ENCODE measurements at regions not wholly inside any gene's neighbourhood (a gene's known extent, or its start where the extent isn't known, plus 50 kb on each side); places are given as distances from the start of the nearest gene placed in this dataset.

- H4K20me1 ChIP-seq (replicated peaks; ENCODE audit: control insufficient read depth, insufficient read depth, low read length) = no peaks in the 10 kb centered on the region
- no peak overlapping the region for H3K9ac ChIP-seq (ENCODE audit: insufficient read depth in 1 of 2, low read depth in 2 of 2, low read length in 2 of 2)
- no peaks in the 10 kb centered on the region for H3K4me1 ChIP-seq (replicated peaks in 1 of 2; ENCODE audit: control insufficient read depth in 2 of 2, insufficient read depth in 2 of 2, low read length in 2 of 2)
- H3K36me3 ChIP-seq (ENCODE audit: control insufficient read depth, insufficient read depth, low read length) = no peaks in the 10 kb centered on the region
- no peak overlapping the region for H3K4me2 ChIP-seq (ENCODE audit: insufficient read depth, low read length)
- no TSS peak for BruUV-seq (replicated peaks)
- H3K9me1 ChIP-seq (ENCODE audit: control insufficient read depth, insufficient read depth, low read length) = no peaks in the 10 kb centered on the region
- H3K4me3 ChIP-seq = no peak overlapping the region
- intact Hi-C loops (cut with micrococcal nuclease) = no loop called here
- DNase-seq (ENCODE audit: extremely low read depth in 1 of 4, low spot score in 3 of 4) = no peak
- ATAC-seq = no peak
- WGBS (ENCODE audit: insufficient coverage, low coverage, missing lambda C conversion rate) = 8% methylated on average over 3 of the region's 3 CpGs
- CTCF ChIA-PET (ENCODE audit: low intra/inter-chr PET ratio) = no interaction called here
- H3K27ac ChIP-seq (ENCODE audit: extremely low read depth, low read depth, low read length) = no peak overlapping the region
- no peak overlapping the region for H2AFZ ChIP-seq (ENCODE audit: low read depth, low read length)
- no peak for FAIRE-seq
- POLR2A ChIA-PET = interaction anchor here (1.1 kb wide), 1 partner anchor 9 kb away, joined by 3 read pairs; no protein-coding TSS in a partner anchor
- no peaks in the 10 kb centered on the region for H3K9me3 ChIP-seq (replicated peaks; ENCODE audit: control insufficient read depth, insufficient read depth, low read depth, low read length)
- no peaks in the 10 kb centered on the region for H3K27me3 ChIP-seq (ENCODE audit: control insufficient read depth in 2 of 2, insufficient read depth in 2 of 2, low read length in 2 of 2)
- H3K79me2 ChIP-seq (ENCODE audit: control insufficient read depth, insufficient read depth, low read length) = no peaks in the 10 kb centered on the region
- in situ Hi-C loops (cut with MboI) = no loop called here
- TF ChIP-seq RBM39 (optimal IDR thresholded peaks at IDR 0.05; ENCODE audit: low read depth, low read length) = no peak
- TF ChIP-seq ZNF639 (CRISPR knock-in tag; conservative IDR thresholded peaks at IDR 0.05 in 1 of 2, IDR thresholded peaks at IDR 0.05 in 1 of 2) = no peak
- no peak for TF ChIP-seq MBD1 (CRISPR knock-in tag; IDR thresholded peaks at IDR 0.05)
- no peak for TF ChIP-seq BACH1 (tag; IDR thresholded peaks at IDR 0.05)
- TF ChIP-seq CBFA2T3 (IDR thresholded peaks at IDR 0.05) = no peak
- TF ChIP-seq SP1 (CRISPR knock-in tag; IDR thresholded peaks at IDR 0.05) = no peak
- TF ChIP-seq ZNF707 (CRISPR knock-in tag; conservative IDR thresholded peaks at IDR 0.05) = no peak
- TF ChIP-seq PTBP1 (IDR thresholded peaks at IDR 0.05; ENCODE audit: low read depth, low read length) = no peak
- TF ChIP-seq ZBTB9 (CRISPR knock-in tag; IDR thresholded peaks at IDR 0.05) = no peak
- no peak for TF ChIP-seq ZKSCAN8 (CRISPR knock-in tag; IDR thresholded peaks at IDR 0.05)
- no peak for TF ChIP-seq KLF10 (CRISPR knock-in tag; IDR thresholded peaks at IDR 0.05)
- no peak for TF ChIP-seq RBFOX2 (IDR thresholded peaks at IDR 0.05; ENCODE audit: low read depth, low read length)
- TF ChIP-seq E2F8 (IDR thresholded peaks at IDR 0.05; ENCODE audit: low read depth, partially characterized antibody) = no peak
- TF ChIP-seq NFRKB (IDR thresholded peaks at IDR 0.05; ENCODE audit: low read depth) = no peak
- no peak for TF ChIP-seq BRD9 (IDR thresholded peaks at IDR 0.05; ENCODE audit: low read depth, partially characterized antibody)
- no peak for TF ChIP-seq RCOR1 (IDR thresholded peaks at IDR 0.05; ENCODE audit: borderline replicate concordance in 1 of 2, low read depth in 2 of 2, low read length in 2 of 2)
Measured at GRCh38 chr5:33161421-33161820, 279.3 kb upstream of the TARS1 start.
